HG02981 (cell line): ENCODE measurements at regions not wholly inside any gene's neighbourhood (a gene's known extent, or its start where the extent isn't known, plus 50 kb on each side); places are given as distances from the start of the nearest gene placed in this dataset.

ENCODE experiments used
- ATAC-seq: cut with Tn5 transposase; IDR thresholded peaks from one replicate; pipeline ENCODE4 v1.9.1; 2021; ENCODE audit warnings: mild to moderate bottlenecking, moderate library complexity; ENCODE audit not compliant: unreplicated experiment

- ATAC-seq: no peak
These were observed 295.9 kb upstream of the ITGA1 start for GRCh38 chr5:52491818-52492217.

GRCh38 chr5:52497133-52497693 is 290.5 kb upstream of the ITGA1 start:
- ATAC-seq: no peak

GRCh38 chr5:52498607-52499006 is 289.1 kb upstream of the ITGA1 start:
- no peak for ATAC-seq

- ATAC-seq: no peak
These were observed 285.2 kb upstream of the ITGA1 start for GRCh38 chr5:52502460-52502999.

GRCh38 chr5:52504584-52505240 is 283.0 kb upstream of the ITGA1 start:
- no peak for ATAC-seq

GRCh38 chr5:52517667-52518066 is 270.0 kb upstream of the ITGA1 start:
- no peak for ATAC-seq

- no peak for ATAC-seq
These were observed 267.5 kb upstream of the ITGA1 start for GRCh38 chr5:52520171-52520570.

GRCh38 chr5:52521236-52521635 is 266.5 kb upstream of the ITGA1 start:
- no peak for ATAC-seq

- ATAC-seq: no peak
These were observed 264.0 kb upstream of the ITGA1 start for GRCh38 chr5:52523701-52524100.

GRCh38 chr5:52531105-52531504 is 256.6 kb upstream of the ITGA1 start:
- ATAC-seq: no peak

GRCh38 chr5:52543594-52543993 is 244.1 kb upstream of the ITGA1 start:
- ATAC-seq: no peak

GRCh38 chr5:52544738-52545137 is 243.0 kb upstream of the ITGA1 start:
- ATAC-seq: no peak

GRCh38 chr5:52554293-52554692 is 233.4 kb upstream of the ITGA1 start:
- no peak for ATAC-seq

GRCh38 chr5:52560366-52560765 is 227.3 kb upstream of the ITGA1 start:
- ATAC-seq: no peak

- ATAC-seq: no peak
These were observed 225.2 kb upstream of the ITGA1 start for GRCh38 chr5:52562473-52562872.

GRCh38 chr5:52564587-52564986 is 223.1 kb upstream of the ITGA1 start:
- ATAC-seq: no peak

GRCh38 chr5:52577546-52577945 is 210.2 kb upstream of the ITGA1 start:
- no peak for ATAC-seq

GRCh38 chr5:52579391-52579790 is 208.3 kb upstream of the ITGA1 start:
- ATAC-seq: no peak

GRCh38 chr5:52580921-52581320 is 206.8 kb upstream of the ITGA1 start:
- ATAC-seq: no peak

- ATAC-seq: no peak
These were observed 205.4 kb upstream of the ITGA1 start for GRCh38 chr5:52582313-52582712.

GRCh38 chr5:52587131-52587530 is 200.6 kb upstream of the ITGA1 start:
- no peak for ATAC-seq

- ATAC-seq: no peak
These were observed 190.1 kb upstream of the ITGA1 start for GRCh38 chr5:52597625-52598024.

- ATAC-seq: no peak
These were observed 188.7 kb upstream of the ITGA1 start for GRCh38 chr5:52598968-52599367.
